Left ventricle myocardium superior (tissue), 1 donor: ENCODE measurements at regions not wholly inside any gene's neighbourhood (a gene's known extent, or its start where the extent isn't known, plus 50 kb on each side); places are given as distances from the start of the nearest gene placed in this dataset.
"Not testable (repeated sequence)": the region's sequence is repeated elsewhere in the genome, so short reads cannot be mapped to it uniquely, and the experiment has no call there.

Experiments
- ATAC-seq: fragments of 200-7000 bp; cut with Tn5 transposase; one replicate; pipeline ENCODE4 v1.9.1; 2020; ENCODE audit warnings: mild to moderate bottlenecking, moderate library complexity
- DNase-seq: peaks from one replicate; pipeline ENCODE4 v3.0.0-alpha.2; 2020
- intact Hi-C: fragments of 100-400 bp; cut with micrococcal nuclease; formaldehyde crosslinking; loops from one replicate; pipeline ENCODE4 v1.11.0; 2022
- donor health status: DM: no; HTN: yes; CAD: no; lungs with severe emphysema.

- intact Hi-C loops = no loop called here
- DNase-seq = no peak
- ATAC-seq = no peak
These were observed 57.9 kb downstream of the HINT1 start for GRCh38 chr5:131107128-131107527.

- intact Hi-C loops = no loop called here
- no peak for DNase-seq
- ATAC-seq = no peak
These were observed 60.8 kb downstream of the HINT1 start for GRCh38 chr5:131104169-131104808.

- intact Hi-C loops = no loop called here
- ATAC-seq (no peak), DNase-seq (no peak)
These were observed 68.0 kb downstream of the HINT1 start for GRCh38 chr5:131096774-131097710.

GRCh38 chr5:131095561-131095960, 69.5 kb downstream of the HINT1 start:
- ATAC-seq, intact Hi-C loops, DNase-seq: not testable (repeated sequence)

- no peak for ATAC-seq
- intact Hi-C loops = no loop called here
- no peak for DNase-seq
These were observed 80.6 kb downstream of the HINT1 start for GRCh38 chr5:131084436-131084835.

GRCh38 chr5:131081913-131082488, 83.1 kb downstream of the HINT1 start:
- intact Hi-C loops = no loop called here

GRCh38 chr5:131081374-131081773, 83.7 kb downstream of the HINT1 start:
- intact Hi-C loops = no loop called here

More at GRCh38 chr5:131081913-131082488, 83.1 kb downstream of the HINT1 start:
- DNase-seq = no peak
- no peak for ATAC-seq

GRCh38 chr5:131079232-131079631, 85.8 kb downstream of the HINT1 start:
- intact Hi-C loops = no loop called here
- DNase-seq (no peak), ATAC-seq (no peak)

More at GRCh38 chr5:131081374-131081773, 83.7 kb downstream of the HINT1 start:
- DNase-seq (no peak), ATAC-seq (no peak)

GRCh38 chr5:131068893-131069643, 96.0 kb downstream of the HINT1 start:
- intact Hi-C loops = no loop called here
- DNase-seq (no peak), ATAC-seq (no peak)

GRCh38 chr5:131068076-131068475, 97.0 kb downstream of the HINT1 start:
- DNase-seq (no peak), ATAC-seq (no peak)
- intact Hi-C loops = no loop called here

- no peak for DNase-seq
- intact Hi-C loops = no loop called here
- ATAC-seq = no peak
These were observed 97.4 kb downstream of the HINT1 start for GRCh38 chr5:131067636-131068035.

GRCh38 chr5:131064669-131065371, 100.2 kb downstream of the HINT1 start:
- DNase-seq (no peak), ATAC-seq (no peak)
- intact Hi-C loops = no loop called here

GRCh38 chr5:131042021-131042789, 122.9 kb downstream of the HINT1 start:
- no peak for ATAC-seq
- no peak for DNase-seq
- intact Hi-C loops = no loop called here

GRCh38 chr5:131023498-131023865, 141.6 kb downstream of the HINT1 start:
- ATAC-seq = no peak
- intact Hi-C loops = no loop called here
- DNase-seq = no peak

GRCh38 chr5:131022811-131023497, 142.1 kb downstream of the HINT1 start:
- DNase-seq (no peak), ATAC-seq (no peak)
- intact Hi-C loops = no loop called here

GRCh38 chr5:131021646-131022045, 143.4 kb downstream of the HINT1 start:
- intact Hi-C loops = no loop called here
- ATAC-seq (no peak), DNase-seq (no peak)

GRCh38 chr5:131019601-131020315, 145.3 kb downstream of the HINT1 start:
- DNase-seq = no peak
- intact Hi-C loops = no loop called here
- ATAC-seq = no peak
